B cell (primary cell): ENCODE measurements at regions not wholly inside any gene's neighbourhood (a gene's known extent, or its start where the extent isn't known, plus 50 kb on each side); places are given as distances from the start of the nearest gene placed in this dataset.

Experiments
- ATAC-seq: fragments of 200-7000 bp; cut with Tn5 transposase; one replicate; pipeline ENCODE4 v1.10.0; 2021; ENCODE audit warnings: low read depth, mild to moderate bottlenecking, moderate number of reproducible peaks, moderate library complexity
- CTCF ChIA-PET: fragments of 350-600 bp; sonication (Branson Sonifier 250); formaldehyde crosslinking; loops from one replicate; lab custom pipeline; 2021; ENCODE audit warnings: antibody characterized with exemption, inconsistent platforms; lab: Charles Lee
- POLR2A ChIA-PET: fragments of 350-600 bp; sonication (Branson Sonifier 250); formaldehyde crosslinking; loops from one replicate; lab custom pipeline; 2021; ENCODE audit warnings: antibody characterized with exemption; lab: Charles Lee
- DNase-seq: peaks from one replicate; pipeline ENCODE4 v3.0.0; 2013
- H2AFZ ChIP-seq: 2 replicates; pipeline ENCODE4 v1.6.1; 2012; ENCODE audit warnings: mild to moderate bottlenecking, low read depth, low read length; ENCODE audit not compliant: insufficient read depth, poor library complexity, severe bottlenecking
- H3K27ac ChIP-seq, 2 donors: 1 replicate in 1 of 2; 2 replicates in 1 of 2; pipeline ENCODE4 v1.5.1; 2012 to 2013; ENCODE audit warnings: low read length in 2 of 2, mild to moderate bottlenecking in 2 of 2, moderate library complexity in 1 of 2
- H3K27me3 ChIP-seq, 4 experiments: fragments of 200-600 bp in 1 of 4; sonication (generic) in 1 of 4; replicated peaks in 1 of 4; 1 replicate in 2 of 4; 2 replicates in 2 of 4; pipeline versions ENCODE4 v1.6.1 to v1.7.0; 2013 to 2016; ENCODE audit warnings: low read length in 3 of 4, mild to moderate bottlenecking in 2 of 4, mixed read lengths in 1 of 4, moderate library complexity in 1 of 4; ENCODE audit not compliant: insufficient read depth in 4 of 4, control insufficient read depth in 3 of 4; ENCODE audit errors: control extremely low read depth in 1 of 4
- H3K36me3 ChIP-seq, 2 experiments: replicated peaks in 1 of 2; 1 replicate in 1 of 2; 2 replicates in 1 of 2; pipeline versions ENCODE4 v1.6.1 to v1.7.1; 2013; ENCODE audit warnings: low read length in 1 of 2; ENCODE audit not compliant: insufficient read depth in 2 of 2, control insufficient read depth in 1 of 2; ENCODE audit errors: control extremely low read depth in 1 of 2, extremely low read depth in 1 of 2
- H3K4me1 ChIP-seq, 2 donors: fragments of 200-600 bp in 1 of 2; sonication (generic) in 1 of 2; 1 replicate in 1 of 2; 2 replicates in 1 of 2; pipeline versions ENCODE4 v1.5.1 to v1.6.1; 2013 to 2017; ENCODE audit warnings: low read length in 2 of 2; ENCODE audit not compliant: control insufficient read depth in 2 of 2, insufficient read depth in 2 of 2
- H3K4me2 ChIP-seq: replicated peaks from 2 replicates; pipeline ENCODE3; 2012; ENCODE audit warnings: mild to moderate bottlenecking, low read depth, low read length; ENCODE audit not compliant: poor library complexity, severe bottlenecking
- H3K4me3 ChIP-seq, 5 experiments: fragments of 200-600 bp in 1 of 5; sonication (generic) in 1 of 5; 1 replicate in 3 of 5; 2 replicates in 2 of 5; pipeline versions ENCODE4 v1.5.1 to v1.7.0; 2011 to 2016; ENCODE audit warnings: low read length in 4 of 5, mild to moderate bottlenecking in 4 of 5, low read depth in 2 of 5, control low read depth in 1 of 5, moderate library complexity in 1 of 5; ENCODE audit not compliant: insufficient read depth in 1 of 5; ENCODE audit errors: control extremely low read depth in 1 of 5, extremely low read depth in 1 of 5
- H3K79me2 ChIP-seq: fragments of 200-600 bp; sonication (generic); one replicate; pipeline ENCODE4 v1.6.0; 2016; ENCODE audit warnings: low read length; ENCODE audit not compliant: control insufficient read depth, insufficient read depth
- H3K9ac ChIP-seq: fragments of 200-600 bp; sonication (generic); 2 replicates; pipeline ENCODE4 v1.6.1; 2017; ENCODE audit warnings: mild to moderate bottlenecking, low read length, moderate library complexity
- H3K9me3 ChIP-seq, 3 donors: one replicate each; pipeline versions ENCODE4 v1.6.1 to v1.7.1; 2013; ENCODE audit warnings: low read length in 2 of 3; ENCODE audit not compliant: control insufficient read depth in 2 of 3, insufficient read depth in 1 of 3; ENCODE audit errors: control extremely low read depth in 1 of 3
- H4K20me1 ChIP-seq: 2 replicates; pipeline ENCODE4 v1.6.0; 2012; ENCODE audit warnings: mild to moderate bottlenecking, low read length; ENCODE audit not compliant: insufficient read depth, control insufficient read depth, poor library complexity, severe bottlenecking
- H3K27ac Mint-ChIP-seq: one replicate; pipeline ENCODE4 v1.8.0; 2021; ENCODE audit warnings: mixed read lengths
- H3K27me3 Mint-ChIP-seq: one replicate; pipeline ENCODE4 v1.8.0; 2021; ENCODE audit warnings: mixed read lengths
- H3K4me1 Mint-ChIP-seq: one replicate; pipeline ENCODE4 v1.8.0; 2021; ENCODE audit warnings: mixed read lengths
- H3K4me3 Mint-ChIP-seq: one replicate; pipeline ENCODE4 v1.8.0; 2021; ENCODE audit warnings: mixed read lengths
- H3K9me3 Mint-ChIP-seq: one replicate; pipeline ENCODE4 v1.8.0; 2022; ENCODE audit warnings: mixed read lengths; ENCODE audit not compliant: insufficient read depth
- EZH2 ChIP-seq: IDR thresholded peaks from 2 replicates; pipeline ENCODE4 v1.6.1; 2012; ENCODE audit warnings: borderline replicate concordance, low read depth, mild to moderate bottlenecking, moderate library complexity, low read length; ENCODE audit not compliant: insufficient read depth, poor library complexity, severe bottlenecking
- WGBS: methylation state at CpG from one replicate; pipeline ENCODE4 v1.1.5; 2013; ENCODE audit warnings: missing lambda C conversion rate; ENCODE audit not compliant: insufficient coverage; 5-methylcytosine and 5-hydroxymethylcytosine counted together
- intact Hi-C: fragments of 100-400 bp; cut with micrococcal nuclease; formaldehyde crosslinking; loops from one replicate; pipeline ENCODE4 v1.10.0; 2022
- TF ChIP-seq, protein P1 (sequence below): fragments of 200-600 bp; IDR thresholded peaks from one replicate; pipeline ENCODE4 v1.8.0; 2022; ENCODE audit warnings: antibody characterized with exemption, mild to moderate bottlenecking

DNA sequence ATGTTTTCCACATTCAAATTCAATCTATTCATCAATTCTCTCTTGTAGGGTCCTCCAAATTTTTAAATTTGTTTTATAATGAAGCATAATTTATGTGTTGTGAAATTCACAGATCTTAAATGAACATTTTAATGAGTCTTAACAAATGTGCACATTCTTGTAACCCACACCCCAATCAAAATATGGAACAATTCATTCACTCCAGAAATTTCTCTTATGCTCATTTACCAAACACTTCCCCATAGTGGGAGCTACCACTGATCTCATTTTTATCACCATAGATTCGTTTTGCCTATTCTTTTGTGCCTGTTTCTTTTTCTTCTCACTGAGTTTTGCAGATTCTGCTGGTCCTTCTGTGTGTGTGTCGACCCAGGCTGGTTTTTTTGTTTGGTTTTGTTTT is 664.1 kb downstream of the EFNB2 start:
- no peaks in the 10 kb centered on the region for H3K4me1 ChIP-seq
- H3K9ac ChIP-seq, result no peak overlapping the region
- no peak overlapping the region for H3K4me3 ChIP-seq
- no peaks in the 10 kb centered on the region for H3K4me1 Mint-ChIP-seq
- no peaks in the 10 kb centered on the region for H3K27me3 ChIP-seq
- H3K9me3 ChIP-seq, result no peaks in the 10 kb centered on the region
- WGBS, result no CpG with 5 or more reads among the region's 2 CpGs
- H3K9me3 Mint-ChIP-seq, result no peaks in the 10 kb centered on the region
- no peaks in the 10 kb centered on the region for H4K20me1 ChIP-seq
- H3K4me3 Mint-ChIP-seq, result no peak overlapping the region
- no peaks in the 10 kb centered on the region for H3K27me3 Mint-ChIP-seq
- no peak for DNase-seq
- no peaks in the 10 kb centered on the region for H3K79me2 ChIP-seq
- intact Hi-C loops, result no loop called here
- ChIA-PET CTCF (no interaction called here), POLR2A (no interaction called here)
- no peak overlapping the region for H3K27ac Mint-ChIP-seq
- no peak overlapping the region for H3K27ac ChIP-seq
- no peaks in the 10 kb centered on the region for H3K36me3 ChIP-seq
- no peak for ATAC-seq
- no peak overlapping the region for H2AFZ ChIP-seq
- no peak overlapping the region for H3K4me2 ChIP-seq
- TF ChIP-seq, protein P1, sequence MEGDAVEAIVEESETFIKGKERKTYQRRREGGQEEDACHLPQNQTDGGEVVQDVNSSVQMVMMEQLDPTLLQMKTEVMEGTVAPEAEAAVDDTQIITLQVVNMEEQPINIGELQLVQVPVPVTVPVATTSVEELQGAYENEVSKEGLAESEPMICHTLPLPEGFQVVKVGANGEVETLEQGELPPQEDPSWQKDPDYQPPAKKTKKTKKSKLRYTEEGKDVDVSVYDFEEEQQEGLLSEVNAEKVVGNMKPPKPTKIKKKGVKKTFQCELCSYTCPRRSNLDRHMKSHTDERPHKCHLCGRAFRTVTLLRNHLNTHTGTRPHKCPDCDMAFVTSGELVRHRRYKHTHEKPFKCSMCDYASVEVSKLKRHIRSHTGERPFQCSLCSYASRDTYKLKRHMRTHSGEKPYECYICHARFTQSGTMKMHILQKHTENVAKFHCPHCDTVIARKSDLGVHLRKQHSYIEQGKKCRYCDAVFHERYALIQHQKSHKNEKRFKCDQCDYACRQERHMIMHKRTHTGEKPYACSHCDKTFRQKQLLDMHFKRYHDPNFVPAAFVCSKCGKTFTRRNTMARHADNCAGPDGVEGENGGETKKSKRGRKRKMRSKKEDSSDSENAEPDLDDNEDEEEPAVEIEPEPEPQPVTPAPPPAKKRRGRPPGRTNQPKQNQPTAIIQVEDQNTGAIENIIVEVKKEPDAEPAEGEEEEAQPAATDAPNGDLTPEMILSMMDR, result no peak
- TF ChIP-seq EZH2, result no peak

DNA sequence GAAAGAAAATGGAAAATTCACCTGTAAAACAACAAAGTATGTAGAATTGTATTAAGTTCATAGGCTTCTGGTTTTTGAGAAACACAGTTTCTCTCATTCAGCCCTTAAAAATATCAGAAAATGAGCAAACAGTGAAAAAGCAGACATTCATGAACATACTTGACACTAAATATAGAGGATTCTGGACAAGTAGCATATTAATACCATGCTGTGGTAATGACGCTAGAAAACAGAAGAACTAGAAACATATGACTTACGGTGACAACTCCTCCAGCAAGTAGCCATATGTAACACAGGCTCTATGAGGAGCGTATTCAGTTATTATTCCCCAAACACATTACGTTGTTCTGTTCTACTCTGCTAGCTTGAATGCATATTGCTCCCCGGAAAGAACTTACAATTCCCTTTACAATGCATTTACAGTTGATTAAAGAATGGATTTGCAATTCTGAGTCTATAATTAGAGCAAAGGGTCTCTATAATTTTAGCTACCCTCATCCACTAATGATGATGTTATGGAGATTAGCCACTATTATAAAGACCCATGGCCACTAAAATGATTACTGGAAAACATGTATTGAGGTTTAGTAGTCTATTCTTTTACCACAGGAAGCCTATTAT is 672.1 kb downstream of the EFNB2 start:
- H2AFZ ChIP-seq, result no peak overlapping the region
- TF ChIP-seq EZH2, result no peak
- TF ChIP-seq, protein P1, result no peak
- H3K4me1 ChIP-seq, result no peaks in the 10 kb centered on the region
- H3K79me2 ChIP-seq, result no peaks in the 10 kb centered on the region
- no peak for ATAC-seq
- H4K20me1 ChIP-seq, result no peaks in the 10 kb centered on the region
- no peaks in the 10 kb centered on the region for H3K27me3 Mint-ChIP-seq
- POLR2A ChIA-PET, result no interaction called here
- H3K27ac Mint-ChIP-seq, result no peak overlapping the region
- H3K4me2 ChIP-seq, result no peak overlapping the region
- H3K4me3 Mint-ChIP-seq, result no peak overlapping the region
- H3K27ac ChIP-seq, result no peak overlapping the region
- DNase-seq, result no peak
- H3K4me1 Mint-ChIP-seq, result no peaks in the 10 kb centered on the region
- no peaks in the 10 kb centered on the region for H3K27me3 ChIP-seq
- CTCF ChIA-PET, result no interaction called here
- no peak overlapping the region for H3K9ac ChIP-seq
- intact Hi-C loops, result no loop called here
- no peaks in the 10 kb centered on the region for H3K9me3 ChIP-seq
- H3K9me3 Mint-ChIP-seq, result no peaks in the 10 kb centered on the region
- no peak overlapping the region for H3K4me3 ChIP-seq
- no peaks in the 10 kb centered on the region for H3K36me3 ChIP-seq
- WGBS, result 100% methylated on average over 1 of the region's 5 CpGs
